NOMO-1 treated with dmso at 0.1 percent for 144 hours (cell line): ENCODE measurements at regions not wholly inside any gene's neighbourhood (a gene's known extent, or its start where the extent isn't known, plus 50 kb on each side); places are given as distances from the start of the nearest gene placed in this dataset.

Experiments
- DNase-seq: peaks from one replicate; lab custom pipeline; 2025; ENCODE audit not compliant: unreplicated experiment; lab: John Stamatoyannopoulos, UW

DNA sequence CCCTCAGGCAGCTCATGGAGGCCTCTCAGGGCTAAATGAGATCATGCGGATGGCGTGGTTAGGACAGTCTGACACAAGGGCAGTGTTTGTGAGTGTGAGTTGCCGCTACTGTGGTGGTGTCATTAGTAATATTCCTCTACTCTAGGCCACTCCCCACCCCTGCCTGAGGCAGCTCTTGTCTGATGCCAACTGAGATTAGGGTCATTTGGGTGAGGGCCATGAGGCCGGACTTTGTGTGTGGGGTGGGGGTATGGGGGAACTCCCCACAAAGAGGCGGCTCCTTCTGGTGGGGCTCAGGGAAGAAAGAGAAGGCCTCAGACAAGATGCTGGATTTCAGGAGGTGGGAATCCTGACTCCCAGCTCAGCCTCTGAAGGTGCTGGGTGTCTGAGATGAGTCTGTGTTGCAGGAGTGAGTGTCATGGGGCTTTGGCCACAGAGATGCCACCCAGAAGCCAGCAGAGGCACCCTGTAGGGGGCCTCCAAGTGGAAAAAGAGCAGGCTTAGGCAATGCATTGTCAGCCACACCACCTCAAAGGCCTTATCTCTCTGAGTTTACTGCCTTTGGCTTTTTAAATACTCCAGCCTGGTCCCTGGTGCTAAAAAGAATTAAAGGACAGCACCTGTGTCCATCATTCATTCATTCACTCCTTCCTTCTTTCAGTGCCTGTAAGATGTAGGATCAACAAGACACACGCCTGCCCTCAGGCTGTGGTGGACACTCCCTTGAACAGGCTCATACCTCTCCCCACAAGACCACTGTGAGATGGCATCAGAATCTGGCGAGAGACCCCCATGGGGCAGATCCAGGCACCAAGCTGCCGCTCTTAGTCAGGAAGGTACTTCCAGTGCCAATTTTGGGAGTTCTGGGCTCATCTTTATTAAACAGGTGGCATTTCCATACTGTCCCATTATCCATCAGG, 175.2 kb downstream of the MRPL14 start:
- DNase-seq: no peak

DNA sequence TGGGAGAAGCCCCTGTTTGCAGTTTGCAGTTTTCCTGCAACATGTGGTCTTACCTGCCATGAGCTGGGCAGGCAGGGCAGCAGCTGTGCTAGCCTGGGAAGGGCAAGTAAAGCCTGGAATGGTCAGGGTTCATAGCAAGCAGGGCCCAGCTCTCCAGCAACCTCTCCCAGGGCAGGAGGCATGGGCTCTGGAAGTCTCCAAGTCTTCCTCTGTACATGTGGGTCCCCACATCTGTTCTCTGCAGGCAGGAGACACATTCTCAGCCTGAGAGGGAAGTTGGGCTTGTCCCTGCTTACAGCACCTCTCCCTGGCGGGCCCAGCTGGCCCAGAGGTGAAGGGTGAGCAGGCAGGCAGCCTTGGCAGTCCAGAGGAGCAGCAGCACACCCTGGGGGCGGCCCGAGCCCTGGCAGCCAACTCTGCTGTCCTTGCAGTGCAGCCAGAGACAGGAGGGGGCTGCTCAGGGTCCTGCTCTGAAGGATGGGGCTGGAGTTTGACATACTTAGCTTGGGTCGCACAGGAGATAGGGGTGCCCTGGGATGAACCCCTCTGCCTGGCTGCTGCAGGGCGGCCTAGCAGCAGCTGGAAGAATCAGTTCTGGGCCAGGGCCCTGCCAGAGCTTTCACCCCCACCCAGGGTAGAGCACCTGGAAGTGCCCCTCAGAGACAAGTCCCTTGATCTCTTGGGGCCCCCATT, 176.0 kb downstream of the MRPL14 start:
- peak; percentile 84 for DNase-seq

DNA sequence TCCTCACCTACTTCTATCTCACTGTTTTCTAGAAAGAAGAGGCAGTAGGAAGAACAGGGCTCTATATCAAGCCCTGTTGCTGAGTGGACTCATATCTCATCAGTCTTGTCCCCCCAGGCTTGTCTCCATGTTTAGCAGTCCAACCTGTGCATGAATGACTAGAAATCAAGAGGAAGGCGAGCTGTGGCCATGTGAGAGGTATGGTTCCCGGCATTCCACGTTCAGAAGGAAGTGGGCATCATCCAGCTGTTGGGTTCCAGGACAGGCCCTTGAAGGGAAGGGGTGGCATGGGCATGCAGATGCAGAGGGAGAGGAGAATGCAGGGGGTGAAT, 176.6 kb downstream of the MRPL14 start:
- DNase-seq: no peak

DNA sequence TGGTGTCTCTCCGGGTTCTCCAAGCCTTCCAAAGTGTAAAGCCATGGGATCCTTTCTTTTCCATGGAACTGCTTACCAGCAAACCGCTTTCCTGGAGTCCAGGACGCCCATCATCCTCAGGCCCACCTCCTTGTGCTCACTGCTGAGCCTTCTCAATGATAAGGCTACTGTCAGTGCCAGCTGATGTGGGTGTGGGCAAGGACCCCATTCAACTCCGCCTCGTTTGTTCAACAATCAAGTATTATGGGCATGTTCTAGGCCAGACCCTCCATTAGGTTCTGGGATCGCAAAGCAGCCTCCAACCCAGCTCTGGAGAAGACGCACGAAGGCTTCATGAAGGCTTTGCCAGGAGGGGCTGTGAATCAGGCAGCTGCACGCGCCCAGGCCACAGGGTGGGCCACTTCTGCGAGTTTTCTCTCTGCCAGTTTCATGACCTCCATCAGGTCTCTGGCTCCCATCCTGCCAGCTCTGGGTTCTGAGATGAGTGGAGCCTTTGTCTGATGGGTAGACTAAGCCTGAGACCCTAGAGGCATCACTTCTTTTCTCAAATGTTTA, 177.1 kb downstream of the MRPL14 start:
- DNase-seq: no peak

DNA sequence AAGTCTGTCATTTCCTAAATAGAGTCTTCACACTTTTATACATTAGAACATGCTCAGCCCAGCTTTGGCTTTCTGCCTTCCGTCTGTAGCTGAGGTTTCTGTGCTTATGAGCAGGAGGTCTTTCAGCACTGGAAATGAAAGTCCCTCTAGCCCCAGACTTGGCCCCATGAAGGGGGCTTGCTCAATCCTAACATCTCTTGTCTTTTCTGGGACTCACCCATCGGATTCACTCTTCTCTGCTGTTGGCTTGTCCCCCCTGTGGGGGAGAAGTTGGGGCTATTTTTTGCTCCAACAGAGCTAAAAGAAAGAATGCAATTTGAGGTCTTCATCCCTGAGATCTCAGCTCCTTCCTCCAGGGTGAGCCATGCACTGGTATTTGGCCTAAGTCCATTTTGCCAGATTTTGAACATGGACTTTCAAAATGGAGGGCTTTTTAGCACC, 177.7 kb downstream of the MRPL14 start:
- no peak for DNase-seq

DNA sequence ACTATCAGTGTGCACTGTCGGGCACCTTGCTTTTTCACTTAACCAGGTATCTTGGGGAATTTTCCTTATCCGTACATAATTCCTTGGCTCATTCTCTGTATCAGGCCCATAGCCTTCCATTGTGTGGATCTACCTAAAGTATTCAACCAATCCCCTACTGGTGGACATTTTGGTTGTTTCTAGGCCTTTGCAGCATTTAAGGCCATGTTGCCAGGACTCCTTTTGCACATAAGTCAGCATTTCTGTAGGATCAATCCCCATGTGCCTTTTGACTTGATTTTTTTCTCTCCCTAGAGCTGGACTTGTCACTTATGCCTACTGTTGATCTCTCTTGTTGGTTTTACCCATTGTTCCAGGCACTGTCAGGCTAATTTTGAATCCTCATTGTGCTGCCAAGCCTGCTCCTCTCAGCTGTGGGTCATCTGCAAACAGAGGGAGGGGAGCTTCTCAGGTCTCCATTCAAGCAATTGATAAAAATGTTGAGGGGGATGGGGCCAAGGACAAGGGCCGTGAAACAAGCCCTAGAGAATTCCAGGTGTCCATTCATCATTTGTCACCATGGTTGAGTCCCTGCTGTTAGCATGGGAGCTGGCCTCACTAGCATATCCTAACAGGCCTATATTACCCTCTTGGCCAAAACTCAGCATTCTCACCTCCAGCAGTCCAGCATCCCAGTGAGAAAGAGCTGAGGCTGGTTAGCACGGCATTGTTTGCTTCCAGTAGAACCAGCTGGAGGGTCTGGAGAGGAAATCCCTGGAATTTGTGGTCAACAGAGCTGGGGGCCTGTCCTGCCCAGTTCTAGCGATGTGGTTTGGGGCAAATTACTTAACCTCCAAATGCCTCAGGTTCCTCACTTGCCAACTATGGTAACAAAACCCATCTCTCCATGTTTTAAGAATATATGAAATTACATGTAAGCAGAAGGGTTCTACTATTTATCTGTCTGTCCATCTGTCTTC, 178.4 kb downstream of the MRPL14 start:
- no peak for DNase-seq

DNA sequence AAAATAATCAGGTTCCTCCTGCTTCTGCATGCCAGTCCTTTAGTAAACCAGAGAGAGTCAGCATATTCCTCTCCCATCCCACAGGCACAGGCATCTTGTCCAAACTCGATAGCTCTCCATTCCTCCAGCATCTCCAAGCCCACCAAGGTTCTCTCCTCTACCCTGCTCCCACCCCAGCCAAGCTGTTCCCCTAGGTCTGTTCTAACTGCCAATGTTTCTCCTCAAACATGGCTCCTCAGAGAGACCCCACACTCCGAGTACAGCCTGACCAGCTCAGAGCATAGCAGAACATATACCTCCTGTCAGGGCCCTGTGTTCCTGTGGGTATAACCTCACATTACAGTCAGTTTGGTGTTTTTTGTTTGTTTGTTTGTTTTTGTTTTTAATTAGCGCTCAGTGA, 177.8 kb downstream of the VEGFA start:
- DNase-seq: no peak

DNA sequence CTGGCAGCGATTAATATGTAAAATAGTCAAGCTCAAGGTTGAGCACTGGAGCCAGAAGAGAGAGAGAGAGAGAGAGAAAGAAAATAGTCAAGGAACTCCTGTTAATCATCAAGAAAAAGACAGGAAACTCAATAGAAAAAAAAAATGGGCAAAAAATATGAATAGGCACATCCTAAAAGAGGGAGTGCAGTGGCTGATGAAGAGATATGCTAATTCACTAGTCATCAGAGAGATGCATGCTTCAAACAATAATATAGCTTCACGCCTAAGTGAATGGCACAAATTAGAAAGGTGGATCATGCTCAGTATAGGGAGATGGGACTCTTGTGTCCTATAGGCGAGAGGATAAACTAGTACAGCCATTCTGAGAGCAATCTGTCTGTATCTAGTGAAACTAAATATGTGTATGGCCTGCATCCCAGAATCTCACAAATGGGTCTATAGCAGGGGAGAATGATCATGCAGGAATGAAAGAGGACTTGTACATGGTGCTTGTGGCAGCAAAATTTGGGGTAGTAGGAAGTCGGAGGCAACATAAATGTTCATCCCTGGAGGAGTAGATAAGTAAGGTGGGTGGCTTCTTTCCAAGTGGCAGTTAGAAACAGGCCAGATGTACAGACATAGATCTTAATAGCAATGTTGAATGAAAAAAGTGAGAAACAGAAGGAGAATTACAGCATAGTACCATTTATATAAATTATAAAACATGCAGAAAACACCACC, 176.8 kb downstream of the VEGFA start:
- DNase-seq: no peak

DNA sequence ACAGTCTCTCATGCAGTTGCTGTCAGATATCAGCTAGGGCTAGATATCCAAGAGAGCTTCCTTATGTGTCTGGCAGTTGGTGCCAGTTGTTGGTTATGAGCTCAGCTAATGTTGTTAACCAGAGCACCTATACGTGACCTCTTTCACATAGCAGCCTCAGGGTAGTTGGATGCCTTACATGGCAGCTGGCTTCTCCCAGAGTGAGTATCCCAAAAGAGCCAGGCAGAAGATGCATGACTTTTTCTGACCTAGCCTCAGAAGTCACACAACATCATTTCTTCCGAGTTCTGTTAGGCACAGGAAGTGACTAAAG, 175.7 kb downstream of the VEGFA start:
- DNase-seq: no peak

DNA sequence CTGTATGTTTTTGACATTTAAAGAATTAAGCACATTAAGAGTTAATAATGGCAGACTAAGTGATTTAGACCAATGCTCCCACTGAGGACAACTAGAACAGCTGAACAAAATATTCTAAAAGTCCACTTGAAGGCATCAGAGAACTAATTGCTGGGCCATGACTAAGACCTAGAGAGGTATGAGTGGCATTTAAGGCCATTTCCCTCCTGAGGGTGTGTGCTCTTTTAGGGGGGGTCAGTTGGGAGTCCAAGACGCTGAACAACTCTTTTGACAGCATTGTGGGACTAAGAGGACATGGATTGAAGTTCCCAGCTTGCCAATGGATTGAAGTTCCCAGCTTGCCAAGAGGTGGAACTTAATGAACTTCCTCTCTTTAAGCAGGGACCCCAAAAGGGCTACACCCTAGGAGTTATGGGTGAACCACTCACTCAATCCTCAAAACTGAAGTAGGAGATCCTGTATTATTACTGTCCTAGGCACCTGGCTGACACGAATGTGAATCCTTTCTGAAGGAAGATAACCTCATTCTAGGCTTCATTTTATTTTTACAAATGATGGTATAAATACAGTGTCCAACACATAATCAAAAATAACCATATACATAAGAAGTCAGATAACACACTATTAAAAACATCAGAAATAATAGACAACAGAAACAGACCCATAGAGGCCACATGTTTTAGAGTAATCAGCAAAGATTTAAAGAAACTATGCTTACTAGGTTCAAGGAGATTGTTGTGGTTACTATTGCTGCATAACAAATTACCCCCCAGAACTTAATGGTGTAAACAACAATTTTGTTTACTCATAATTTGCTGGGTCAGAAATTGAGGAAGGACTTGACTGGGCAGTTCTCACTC, 175.1 kb downstream of the VEGFA start:
- no peak for DNase-seq

DNA sequence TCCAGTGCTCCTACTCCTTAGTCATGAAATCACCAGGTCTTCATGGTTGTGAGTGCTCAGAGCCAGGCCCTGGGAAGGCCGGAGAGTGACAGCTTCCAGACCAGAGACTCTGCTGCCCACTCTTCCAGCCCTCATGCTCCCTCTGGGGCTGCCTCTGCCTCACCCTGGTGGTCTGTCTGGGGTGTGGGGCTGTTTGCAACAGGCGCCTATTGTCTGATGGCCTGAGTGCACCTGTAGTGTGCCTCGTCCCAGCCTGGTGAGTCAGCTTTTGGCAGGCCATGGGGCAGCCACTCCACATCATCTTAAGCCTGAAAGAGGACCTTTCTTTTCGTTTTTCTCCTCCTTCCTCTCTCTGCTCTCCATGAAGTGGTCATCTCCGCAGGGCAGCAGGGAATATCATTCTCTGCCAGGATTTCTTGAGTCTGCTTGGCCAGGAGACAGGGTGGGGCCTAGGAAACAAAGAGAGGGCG, 173.8 kb downstream of the VEGFA start:
- no peak for DNase-seq

DNA sequence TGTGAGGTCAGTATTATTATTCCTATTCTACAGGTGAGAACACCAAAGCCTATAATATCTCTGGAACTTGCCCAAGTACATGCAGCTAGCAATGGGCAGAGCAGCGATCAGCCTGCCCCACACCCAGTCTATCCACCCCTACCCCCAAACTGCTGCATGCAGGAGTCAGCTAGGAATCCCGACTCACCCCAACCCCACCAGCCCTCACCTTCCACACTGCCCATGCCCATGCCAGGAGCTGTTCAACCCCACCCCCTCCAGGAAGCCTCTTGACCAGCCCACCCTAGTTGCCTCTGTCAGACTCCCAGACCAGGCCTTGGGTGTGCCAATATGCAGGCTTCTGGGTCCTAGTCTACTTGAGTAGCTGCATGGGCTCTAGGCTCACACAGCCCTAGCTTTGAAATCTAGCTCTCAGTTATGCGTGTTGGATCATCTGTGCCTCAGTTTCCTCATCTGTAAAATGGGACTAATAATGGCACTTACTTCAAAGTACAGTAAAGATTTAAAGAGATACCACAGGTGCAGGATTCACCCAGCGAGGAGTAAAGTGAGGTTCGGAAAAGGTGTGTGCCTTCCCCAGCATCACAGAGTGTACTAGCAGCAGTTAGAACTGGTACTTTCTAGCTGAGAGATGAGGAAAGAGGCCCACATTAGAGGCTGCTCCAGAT, 173.2 kb downstream of the VEGFA start:
- no peak for DNase-seq

DNA sequence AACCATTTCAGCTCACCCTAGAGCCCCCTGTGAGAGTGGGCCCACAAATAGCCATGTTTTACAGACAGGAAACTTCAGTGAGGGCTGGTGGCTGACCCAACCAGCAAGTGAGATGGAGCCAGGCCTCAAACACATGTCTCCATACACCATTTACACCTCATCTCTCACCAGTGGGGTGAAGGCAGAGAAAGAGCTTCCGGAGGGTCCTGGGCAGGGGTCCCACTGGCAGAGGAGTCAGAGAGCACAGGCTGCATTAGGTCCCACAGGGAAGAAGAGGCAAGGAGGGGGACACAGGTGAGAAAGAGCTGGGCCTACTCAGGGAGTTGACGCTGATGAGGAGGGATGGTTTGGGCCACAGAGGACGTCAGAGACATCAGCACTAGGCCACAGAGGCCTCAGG, 172.6 kb downstream of the VEGFA start:
- no peak for DNase-seq

DNA sequence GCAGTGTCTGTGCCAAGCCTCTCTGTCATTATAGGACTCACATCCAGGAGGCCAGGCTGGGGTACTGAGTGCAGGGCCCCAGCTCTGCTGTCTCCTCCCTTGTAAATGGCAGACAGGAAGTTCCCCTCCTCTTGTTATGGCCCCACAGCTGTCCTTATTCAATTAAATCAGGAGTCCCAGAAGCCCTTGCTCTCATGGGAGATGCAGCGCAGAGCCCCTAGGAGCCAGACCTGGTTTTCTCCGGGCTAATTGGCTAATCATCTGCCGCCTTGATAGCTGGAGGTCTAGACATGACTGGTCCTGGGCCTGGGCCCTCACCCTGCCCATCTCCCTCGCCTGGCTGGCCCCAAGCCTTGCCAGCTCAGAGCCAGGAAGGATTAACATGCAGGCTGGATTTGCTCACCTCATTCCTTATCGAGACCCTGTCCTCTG, 172.0 kb downstream of the VEGFA start:
- DNase-seq: no peak

DNA sequence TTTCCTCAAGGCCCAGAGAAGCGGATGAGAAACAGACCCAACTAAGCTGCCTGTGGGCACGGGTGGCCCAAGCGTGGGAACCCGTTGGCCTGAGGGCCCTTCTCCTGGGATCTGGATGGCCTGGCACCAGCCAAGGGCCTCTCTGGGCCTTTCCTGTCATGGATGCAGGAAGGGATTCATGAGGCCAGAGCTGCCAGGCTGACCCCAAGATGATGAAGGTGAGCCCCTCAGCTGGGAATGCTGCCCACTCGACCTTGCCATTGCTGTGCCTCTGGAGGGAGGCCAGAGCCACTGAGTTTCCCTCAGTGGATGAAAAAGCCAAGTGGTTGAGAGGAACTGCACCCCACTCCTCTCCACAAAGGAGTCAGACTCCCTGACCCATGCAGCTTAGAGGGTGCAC, 171.2 kb downstream of the VEGFA start:
- no peak for DNase-seq

DNA sequence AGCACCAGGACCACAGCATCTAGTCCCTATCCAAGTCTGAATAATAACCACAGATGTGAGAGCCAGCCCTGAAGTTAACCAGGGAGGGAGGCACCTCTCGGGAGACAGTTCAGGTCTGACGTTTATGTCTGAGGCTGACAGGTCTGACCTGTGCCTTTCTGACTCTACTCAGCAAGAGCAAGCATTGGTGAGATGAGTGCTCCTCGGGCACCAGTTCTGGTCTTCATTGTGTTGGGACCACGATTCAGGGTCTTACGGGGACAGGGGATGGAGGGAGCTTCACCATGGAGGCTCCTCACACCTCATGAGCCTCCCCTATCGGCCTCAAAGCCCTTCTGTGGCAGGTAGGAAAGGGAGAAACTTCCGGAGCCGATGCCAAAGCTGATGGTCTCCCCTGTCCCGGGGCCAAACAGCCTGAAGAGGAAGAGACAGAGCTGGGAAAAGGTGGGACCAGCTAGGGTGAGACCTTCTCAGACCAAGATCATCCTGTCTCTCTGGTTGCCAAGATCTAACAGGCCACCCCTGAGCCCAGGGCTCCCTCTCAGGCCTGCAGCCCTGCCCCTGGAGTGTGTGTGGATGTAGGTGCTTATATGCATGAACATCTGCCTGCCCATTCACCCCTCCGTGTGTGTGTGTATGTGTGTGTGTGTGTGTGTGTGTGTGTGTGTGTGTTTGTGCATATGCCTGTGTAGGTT, 170.5 kb downstream of the VEGFA start:
- no peak for DNase-seq

DNA sequence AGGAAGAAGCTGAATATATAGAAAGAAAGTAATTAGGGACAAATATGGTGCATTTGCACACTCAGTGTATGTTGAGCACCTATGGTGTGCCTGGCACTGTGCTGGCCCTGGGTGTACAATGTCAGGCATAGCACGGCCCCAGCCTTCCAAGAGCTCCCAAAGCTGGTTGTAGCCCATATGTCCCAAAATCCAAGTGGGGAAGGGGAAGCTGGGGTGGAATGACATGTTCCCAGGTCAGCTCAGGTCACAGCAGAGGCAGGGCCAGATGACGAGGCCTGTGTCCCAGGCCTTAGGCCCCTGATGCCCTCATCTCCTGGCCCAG, 170.0 kb downstream of the VEGFA start:
- no peak for DNase-seq

DNA sequence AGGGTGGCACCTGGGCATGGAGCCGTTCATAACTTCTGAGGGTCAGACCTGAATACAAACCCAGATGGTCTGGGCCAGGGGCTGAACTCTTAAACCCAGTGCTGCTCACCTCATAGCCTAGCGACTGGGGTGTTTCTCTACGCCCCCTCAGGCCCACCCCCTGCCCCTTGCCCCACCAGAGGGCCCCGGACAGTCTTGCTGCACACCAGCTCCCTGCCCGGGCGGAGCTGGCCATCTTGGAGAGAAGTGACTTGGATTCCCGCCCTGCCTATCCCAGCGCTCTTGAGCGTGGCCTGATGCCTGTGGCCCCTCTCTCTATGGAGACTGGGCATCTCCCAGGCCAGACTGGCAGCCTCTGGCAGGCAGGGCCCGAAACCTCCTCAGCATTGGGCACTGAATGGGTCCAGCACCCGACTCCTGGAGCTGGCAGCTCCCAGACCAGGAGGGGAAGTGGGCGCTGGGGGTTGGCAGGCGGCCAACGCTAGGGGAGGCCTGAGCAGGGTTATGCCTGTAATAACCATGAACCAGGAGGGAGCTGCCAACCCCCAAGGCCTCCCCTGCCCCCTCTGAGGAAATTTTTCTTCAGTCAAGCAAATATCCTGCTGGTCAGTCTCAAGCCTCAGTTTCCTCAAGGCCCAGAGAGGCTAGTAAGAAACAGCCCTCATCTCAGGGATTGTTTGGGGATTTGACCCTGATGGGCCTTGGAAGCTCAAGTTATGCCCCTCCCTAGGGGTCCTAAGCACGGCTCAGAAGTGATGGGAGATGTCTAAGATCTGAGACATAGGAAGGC, 169.5 kb downstream of the VEGFA start:
- DNase-seq: no peak
